Caco-2 (cell line): ENCODE measurements at regions not wholly inside any gene's neighbourhood (a gene's known extent, or its start where the extent isn't known, plus 50 kb on each side); places are given as distances from the start of the nearest gene placed in this dataset.

Experiments used
- BruUV-seq: library from RNA; stranded (reverse); fragments of 400-500 nt; replicated peaks from 2 replicates; lab custom pipeline; 2021; lab: Mats Ljungman, UMichigan
- CTCF ChIA-PET: fragments of 300-600 bp; sonication (Branson Sonifier 250); formaldehyde crosslinking; loops from one replicate; lab custom pipeline; 2022; ENCODE audit warnings: antibody characterized with exemption; lab: Charles Lee
- POLR2A ChIA-PET: fragments of 300-600 bp; sonication (Branson Sonifier 250); formaldehyde crosslinking; loops from one replicate; lab custom pipeline; 2022; ENCODE audit warnings: antibody characterized with exemption; lab: Charles Lee
- DNase-seq, 2 experiments: peaks; one replicate each; pipeline versions ENCODE4 v3.0.0 to v3.0.0-alpha.2; 2020 to 2022
- H3K27me3 ChIP-seq: replicated peaks from 2 replicates; pipeline ENCODE4 v1.6.0; 2011; ENCODE audit warnings: low read length; ENCODE audit not compliant: control insufficient read depth, insufficient read depth
- H3K36me3 ChIP-seq: 2 replicates; pipeline ENCODE4 v1.5.1; 2011; ENCODE audit warnings: low read length; ENCODE audit not compliant: control insufficient read depth, insufficient read depth
- H3K4me1 ChIP-seq: fragments of 250-450 bp; sonication (Bioruptor Pico); 2 replicates; pipeline ENCODE4 v1.5.1; 2020; ENCODE audit warnings: mild to moderate bottlenecking
- H3K4me3 ChIP-seq: 2 replicates; pipeline ENCODE4 v1.5.1; 2011; ENCODE audit warnings: low read depth, mild to moderate bottlenecking, control low read depth, low read length
- H3K9me3 ChIP-seq: fragments of 250-450 bp; sonication (Bioruptor Pico); 2 replicates; pipeline ENCODE4 v1.5.1; 2020; ENCODE audit warnings: mild to moderate bottlenecking, moderate library complexity
- H3K27ac Mint-ChIP-seq: one replicate; pipeline ENCODE4 v1.8.0; 2022; ENCODE audit warnings: mixed read lengths; ENCODE audit not compliant: unreplicated experiment
- H3K27me3 Mint-ChIP-seq: one replicate; pipeline ENCODE4 v1.8.0; 2022; ENCODE audit warnings: mixed read lengths; ENCODE audit not compliant: insufficient read depth, unreplicated experiment
- H3K36me3 Mint-ChIP-seq: one replicate; pipeline ENCODE4 v1.8.0; 2022; ENCODE audit warnings: mild to moderate bottlenecking, mixed read lengths; ENCODE audit not compliant: insufficient read depth, unreplicated experiment
- H3K4me1 Mint-ChIP-seq: one replicate; pipeline ENCODE4 v1.8.0; 2022; ENCODE audit warnings: low read depth, mixed read lengths; ENCODE audit not compliant: unreplicated experiment
- H3K4me3 Mint-ChIP-seq: one replicate; pipeline ENCODE4 v1.8.0; 2022; ENCODE audit warnings: mild to moderate bottlenecking, moderate library complexity, mixed read lengths; ENCODE audit not compliant: unreplicated experiment
- H3K9me3 Mint-ChIP-seq: one replicate; pipeline ENCODE4 v1.8.0; 2022; ENCODE audit warnings: mixed read lengths; ENCODE audit not compliant: unreplicated experiment
- intact Hi-C: fragments of 100-400 bp; cut with micrococcal nuclease; formaldehyde crosslinking; loops from one replicate; pipeline ENCODE4 v1.10.0; 2022; ENCODE audit not compliant: unreplicated experiment
- TF ChIP-seq, protein P1 (sequence below), 2 experiments: fragments of 200-600 bp in 1 of 2; IDR thresholded peaks; 1 replicate in 1 of 2; 2 replicates in 1 of 2; pipeline versions ENCODE4 v1.5.1 to v1.8.0; 2011 to 2022; ENCODE audit warnings: antibody characterized with exemption in 1 of 2, control low read depth in 1 of 2, inconsistent platforms in 1 of 2, low read depth in 1 of 2, low read length in 1 of 2, mild to moderate bottlenecking in 1 of 2, moderate library complexity in 1 of 2; ENCODE audit not compliant: insufficient read depth in 1 of 2, severe bottlenecking in 1 of 2, unreplicated experiment in 1 of 2

DNA sequence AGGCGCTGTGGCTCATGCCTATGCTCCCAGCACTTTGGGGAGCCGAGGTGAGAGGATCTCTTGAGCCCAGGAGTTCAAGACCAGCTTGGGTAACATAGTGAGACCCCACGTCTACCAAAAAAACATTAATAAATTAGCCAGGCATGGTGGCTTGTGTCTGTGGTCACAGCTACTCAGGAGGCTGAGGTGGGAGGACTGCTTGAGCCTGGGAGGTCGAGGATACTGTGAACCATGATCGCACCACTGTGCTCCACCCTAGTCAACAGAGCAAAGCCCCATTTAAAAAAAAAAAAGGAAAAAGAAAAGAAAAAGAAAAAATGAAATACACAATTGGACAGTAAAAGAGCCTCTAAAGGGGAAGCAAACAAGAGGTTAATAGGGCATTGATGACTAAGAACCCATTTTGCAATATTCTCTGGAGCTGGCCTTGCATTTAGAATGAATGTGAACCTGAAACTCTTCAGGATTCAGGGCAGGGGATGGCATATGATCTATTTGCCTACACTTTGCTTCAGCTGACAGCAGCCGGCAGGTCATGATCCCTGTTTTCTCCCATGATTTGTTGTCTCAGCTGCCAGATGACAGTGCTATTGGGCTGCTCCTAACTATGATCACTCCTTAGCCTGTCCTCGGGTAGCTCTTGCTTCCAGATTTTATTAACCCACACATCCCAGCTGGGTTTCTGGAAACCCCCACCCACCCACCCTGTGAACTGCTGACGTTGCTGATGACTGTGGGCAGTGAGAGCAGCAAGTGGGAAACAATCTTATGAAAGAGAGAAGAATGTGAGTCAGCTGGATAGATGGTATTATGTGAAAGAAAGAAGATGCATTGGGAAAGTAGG, 83.8 kb upstream of the ELOVL5 start:
- CTCF ChIA-PET: interaction anchor here (0.6 kb wide), 1 partner anchor 37 kb away, joined by 3 read pairs; no protein-coding TSS in a partner anchor
- no peak overlapping the region for H3K4me3 ChIP-seq
- DNase-seq: no peak

DNA sequence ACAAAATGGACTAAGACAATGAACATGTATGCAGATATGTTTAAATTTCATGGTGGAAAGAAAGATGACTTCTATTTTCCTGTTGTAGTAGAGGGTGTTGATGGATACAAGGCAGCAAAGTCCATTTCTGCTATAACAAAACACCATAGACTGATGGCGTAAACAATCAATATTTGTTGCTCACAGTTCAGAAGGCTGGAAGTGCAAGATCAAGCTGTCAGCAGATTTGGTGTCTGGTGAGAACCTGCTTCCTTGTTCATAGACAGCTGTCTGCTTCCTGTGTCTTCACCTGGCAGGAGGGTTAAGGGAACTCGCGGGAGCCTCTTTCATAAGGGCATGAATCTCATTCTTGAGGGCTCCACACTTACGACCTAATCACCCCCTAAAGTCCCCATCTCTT, 83.0 kb upstream of the ELOVL5 start:
- no peaks in the 10 kb centered on the region for H3K9me3 ChIP-seq
- Mint-ChIP-seq H3K9me3 (no peaks in the 10 kb centered on the region), H3K27ac (no peak overlapping the region), H3K36me3 (no peaks in the 10 kb centered on the region), H3K27me3 (peaks cover 27% of the 10 kb centered on the region), H3K4me1 (no peaks in the 10 kb centered on the region), H3K4me3 (no peak overlapping the region)
- POLR2A ChIA-PET: no interaction called here
- BruUV-seq: no TSS peak
- H3K4me3 ChIP-seq: no peak overlapping the region
- DNase-seq: no peak
- 0 out of 2 replicates have a peak, but pooled peaks cover 10% of the 10 kb centered on the region for H3K4me1 ChIP-seq
- CTCF ChIA-PET: no interaction called here
- no peaks in the 10 kb centered on the region for H3K36me3 ChIP-seq
- TF ChIP-seq, protein P1, sequence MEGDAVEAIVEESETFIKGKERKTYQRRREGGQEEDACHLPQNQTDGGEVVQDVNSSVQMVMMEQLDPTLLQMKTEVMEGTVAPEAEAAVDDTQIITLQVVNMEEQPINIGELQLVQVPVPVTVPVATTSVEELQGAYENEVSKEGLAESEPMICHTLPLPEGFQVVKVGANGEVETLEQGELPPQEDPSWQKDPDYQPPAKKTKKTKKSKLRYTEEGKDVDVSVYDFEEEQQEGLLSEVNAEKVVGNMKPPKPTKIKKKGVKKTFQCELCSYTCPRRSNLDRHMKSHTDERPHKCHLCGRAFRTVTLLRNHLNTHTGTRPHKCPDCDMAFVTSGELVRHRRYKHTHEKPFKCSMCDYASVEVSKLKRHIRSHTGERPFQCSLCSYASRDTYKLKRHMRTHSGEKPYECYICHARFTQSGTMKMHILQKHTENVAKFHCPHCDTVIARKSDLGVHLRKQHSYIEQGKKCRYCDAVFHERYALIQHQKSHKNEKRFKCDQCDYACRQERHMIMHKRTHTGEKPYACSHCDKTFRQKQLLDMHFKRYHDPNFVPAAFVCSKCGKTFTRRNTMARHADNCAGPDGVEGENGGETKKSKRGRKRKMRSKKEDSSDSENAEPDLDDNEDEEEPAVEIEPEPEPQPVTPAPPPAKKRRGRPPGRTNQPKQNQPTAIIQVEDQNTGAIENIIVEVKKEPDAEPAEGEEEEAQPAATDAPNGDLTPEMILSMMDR (IDR thresholded peaks at IDR 0.05; ENCODE audit: insufficient read depth in 1 of 2, low read depth in 1 of 2, low read length in 1 of 2, severe bottlenecking in 1 of 2, unreplicated experiment in 1 of 2): no peak
- intact Hi-C loops: no loop called here
- H3K27me3 ChIP-seq: no peaks in the 10 kb centered on the region; the same call in 1 of the 2 replicates

More for the DNA sequence above, 83.8 kb upstream of the ELOVL5 start:
- no peaks in the 10 kb centered on the region for H3K36me3 Mint-ChIP-seq
- intact Hi-C loops: no loop called here
- TF ChIP-seq, protein P1 (IDR thresholded peaks at IDR 0.05; ENCODE audit: insufficient read depth in 1 of 2, low read depth in 1 of 2, low read length in 1 of 2, severe bottlenecking in 1 of 2, unreplicated experiment in 1 of 2): no peak
- peaks cover 28% of the 10 kb centered on the region for H3K27me3 Mint-ChIP-seq
- no peaks in the 10 kb centered on the region for H3K9me3 Mint-ChIP-seq
- BruUV-seq: no TSS peak
- no peaks in the 10 kb centered on the region for H3K36me3 ChIP-seq
- no peak overlapping the region for H3K27ac Mint-ChIP-seq
- no peak overlapping the region for H3K4me3 Mint-ChIP-seq
- H3K4me1 Mint-ChIP-seq: no peaks in the 10 kb centered on the region
- POLR2A ChIA-PET: interaction anchor here (0.7 kb wide), 1 partner anchor 73 kb away, joined by 3 read pairs; no protein-coding TSS in a partner anchor
- H3K27me3 ChIP-seq: no peaks in the 10 kb centered on the region; the same call in 1 of the 2 replicates
- 0 out of 2 replicates have a peak, but pooled peaks cover 10% of the 10 kb centered on the region for H3K4me1 ChIP-seq
- H3K9me3 ChIP-seq: no peaks in the 10 kb centered on the region

DNA sequence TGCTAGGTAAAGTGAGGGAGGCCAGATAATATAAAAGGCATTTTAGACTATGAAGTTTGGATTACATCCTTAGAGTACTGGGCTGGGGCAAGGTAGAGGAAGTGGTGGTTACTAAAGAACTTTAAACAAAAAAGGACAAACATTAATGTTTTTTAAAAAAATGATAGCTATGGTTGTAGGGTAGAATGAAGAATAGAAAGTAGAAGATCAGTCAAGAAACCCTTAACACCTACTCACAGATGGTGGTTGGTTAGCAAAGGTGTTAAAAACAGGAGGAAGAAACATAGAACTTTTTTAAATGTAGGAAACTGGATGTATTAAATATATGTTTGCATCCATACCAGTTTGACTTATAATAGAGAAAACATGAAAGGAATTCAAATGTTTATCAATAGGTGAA, 80.7 kb upstream of the ELOVL5 start:
- no TSS peak for BruUV-seq
- no peak for DNase-seq
- Mint-ChIP-seq H3K27me3 (peaks cover 25% of the 10 kb centered on the region), H3K4me3 (no peak overlapping the region), H3K36me3 (no peaks in the 10 kb centered on the region), H3K4me1 (no peaks in the 10 kb centered on the region), H3K9me3 (no peaks in the 10 kb centered on the region), H3K27ac (no peak overlapping the region)
- Histone ChIP-seq H3K9me3 (no peaks in the 10 kb centered on the region), H3K27me3 (no peaks in the 10 kb centered on the region; the same call in 1 of the 2 replicates), H3K36me3 (no peaks in the 10 kb centered on the region), H3K4me3 (no peak overlapping the region), H3K4me1 (0 out of 2 replicates have a peak, but pooled peaks cover 10% of the 10 kb centered on the region)
- ChIA-PET POLR2A (no interaction called here), CTCF (no interaction called here)
- TF ChIP-seq, protein P1 (IDR thresholded peaks at IDR 0.05; ENCODE audit: insufficient read depth in 1 of 2, low read depth in 1 of 2, low read length in 1 of 2, severe bottlenecking in 1 of 2, unreplicated experiment in 1 of 2): no peak
- intact Hi-C loops: no loop called here
